AG04450 (cell line): ENCODE measurements at regions not wholly inside any gene's neighbourhood (a gene's known extent, or its start where the extent isn't known, plus 50 kb on each side); places are given as distances from the start of the nearest gene placed in this dataset.
"Not testable (repeated sequence)": the region's sequence is repeated elsewhere in the genome, so short reads cannot be mapped to it uniquely, and the experiment has no call there.

Source experiments
- CTCF ChIA-PET: fragments of 300-600, 350-600 bp; formaldehyde crosslinking; extraction: SDS; loops from one replicate; lab custom pipeline; 2022; ENCODE audit warnings: antibody characterized with exemption, inconsistent platforms; lab: Charles Lee
- POLR2A ChIA-PET: fragments of 350-600 bp; formaldehyde crosslinking; extraction: SDS; loops from one replicate; lab custom pipeline; 2021; ENCODE audit warnings: antibody characterized with exemption, inconsistent platforms; lab: Yijun Ruan, JAX
- DNase-seq: peaks from one replicate; pipeline ENCODE4 v3.0.0-alpha.2; 2011; ENCODE audit warnings: low read depth, low spot score
- H3K27ac ChIP-seq: one replicate; pipeline ENCODE4 v1.5.1; 2012; ENCODE audit warnings: low read depth, low read length, control low read depth
- H3K27me3 ChIP-seq: one replicate; pipeline ENCODE4 v1.6.0; 2012; ENCODE audit warnings: low read length; ENCODE audit not compliant: control insufficient read depth, insufficient read depth
- H3K4me3 ChIP-seq: 2 replicates; pipeline ENCODE4 v1.5.1; 2011; ENCODE audit warnings: mild to moderate bottlenecking, low read depth, low read length, control low read depth
- H3K9me3 ChIP-seq: 2 replicates; pipeline ENCODE4 v1.5.1; 2012; ENCODE audit warnings: low read length; ENCODE audit not compliant: control insufficient read depth, insufficient read depth
- CTCF ChIP-seq: IDR thresholded peaks from 2 replicates; pipeline ENCODE4 v1.5.1; 2011; ENCODE audit warnings: low read depth, low read length, control low read depth, inconsistent platforms

GRCh38 chr17:83026311-83026811, 53.0 kb upstream of the METRNL start:
- TF ChIP-seq CTCF: no peak
- ChIA-PET CTCF (no interaction called here), POLR2A (no interaction called here)

GRCh38 chr17:83026921-83027320, 52.5 kb upstream of the METRNL start:
- DNase-seq, H3K4me3 ChIP-seq, CTCF ChIA-PET, H3K9me3 ChIP-seq, POLR2A ChIA-PET, H3K27me3 ChIP-seq, H3K27ac ChIP-seq: not testable (repeated sequence)

More at GRCh38 chr17:83026311-83026811, 53.0 kb upstream of the METRNL start:
- H3K27me3 ChIP-seq: no peaks in the 10 kb centered on the region
- no peak for DNase-seq
- H3K27ac ChIP-seq: no peak overlapping the region
- no peak overlapping the region for H3K4me3 ChIP-seq
- peaks cover 8% of the 10 kb centered on the region; the same call in 1 of the 2 replicates for H3K9me3 ChIP-seq

GRCh38 chr17:83028851-83029250, 50.6 kb upstream of the METRNL start:
- Histone ChIP-seq H3K4me3 (no peak overlapping the region), H3K27ac (no peak overlapping the region), H3K9me3 (peaks cover 8% of the 10 kb centered on the region; the same call in 1 of the 2 replicates), H3K27me3 (no peaks in the 10 kb centered on the region)
- ChIA-PET POLR2A (no interaction called here), CTCF (no interaction called here)
- DNase-seq: no peak
- TF ChIP-seq CTCF: no peak

GRCh38 chr17:83029571-83029970, 49.8 kb upstream of the METRNL start:
- H3K27ac ChIP-seq: no peak overlapping the region
- no peak for DNase-seq
- ChIA-PET CTCF (no interaction called here), POLR2A (no interaction called here)
- no peak for TF ChIP-seq CTCF
- H3K9me3 ChIP-seq: peaks cover 8% of the 10 kb centered on the region; the same call in 1 of the 2 replicates
- no peak overlapping the region for H3K4me3 ChIP-seq
- H3K27me3 ChIP-seq: no peaks in the 10 kb centered on the region
